Activated T-cell treated with anti-CD3 and anti-CD28 coated beads, Interleukin-2, amount 50 U/mL, for 72 hours (primary cell): ENCODE measurements at regions not wholly inside any gene's neighbourhood (a gene's known extent, or its start where the extent isn't known, plus 50 kb on each side); places are given as distances from the start of the nearest gene placed in this dataset.

Experiments
- ATAC-seq, 2 donors: fragments of 150-1000 bp; cut with Tn5 transposase; replicated peaks in 1 of 2; 2 replicates each; pipeline ENCODE4 v1.10.0; 2021; ENCODE audit warnings: moderate library complexity in 2 of 2, mild to moderate bottlenecking in 1 of 2
- DNase-seq, 2 donors: peaks; one replicate each; pipeline ENCODE4 v3.0.0; 2021 to 2022; ENCODE audit warnings: mixed read lengths in 1 of 2
- H3K27ac Mint-ChIP-seq: one replicate; pipeline ENCODE4 v1.8.0; 2022; ENCODE audit warnings: mild to moderate bottlenecking, moderate library complexity, mixed read lengths
- H3K27me3 Mint-ChIP-seq: one replicate; pipeline ENCODE4 v1.8.0; 2022; ENCODE audit warnings: low read depth, mixed read lengths
- H3K36me3 Mint-ChIP-seq, 2 donors: one replicate each; pipeline ENCODE4 v1.8.0; 2022; ENCODE audit warnings: mixed read lengths in 2 of 2, mild to moderate bottlenecking in 1 of 2; ENCODE audit not compliant: insufficient read depth in 2 of 2
- H3K4me1 Mint-ChIP-seq: one replicate; pipeline ENCODE4 v1.8.0; 2022; ENCODE audit warnings: low read depth, mixed read lengths
- H3K4me3 Mint-ChIP-seq, 2 donors: one replicate each; pipeline ENCODE4 v1.8.0; 2022; ENCODE audit warnings: mild to moderate bottlenecking in 2 of 2, mixed read lengths in 2 of 2, moderate library complexity in 2 of 2
- H3K9me3 Mint-ChIP-seq, 2 donors: one replicate each; pipeline ENCODE4 v1.8.0; 2022; ENCODE audit warnings: mixed read lengths in 2 of 2

GRCh38 chr15:96042734-96043224, 287.7 kb upstream of the NR2F2 start:
- peaks cover 67% of the 10 kb centered on the region for H3K27me3 Mint-ChIP-seq
- H3K27ac Mint-ChIP-seq: no peak overlapping the region
- H3K4me3 Mint-ChIP-seq: no peak overlapping the region
- no peak for DNase-seq
- H3K4me1 Mint-ChIP-seq: peaks cover 7% of the 10 kb centered on the region
- peaks cover 0 to 1% of the 10 kb centered on the region in 2 donors for H3K36me3 Mint-ChIP-seq
- peaks cover 0 to 2% of the 10 kb centered on the region in 2 donors for H3K9me3 Mint-ChIP-seq
- ATAC-seq: no peak

- H3K27me3 Mint-ChIP-seq: peaks cover 64% of the 10 kb centered on the region
- peaks cover 0 to 2% of the 10 kb centered on the region in 2 donors for H3K9me3 Mint-ChIP-seq
- no peak overlapping the region for H3K4me3 Mint-ChIP-seq
- no peak for DNase-seq
- ATAC-seq: no peak
- peaks cover 0 to 1% of the 10 kb centered on the region in 2 donors for H3K36me3 Mint-ChIP-seq
- H3K4me1 Mint-ChIP-seq: peaks cover under 1% of the 10 kb centered on the region
- H3K27ac Mint-ChIP-seq: no peak overlapping the region
Measured at GRCh38 chr15:96043591-96044171, 286.8 kb upstream of the NR2F2 start.

- no peaks in the 10 kb centered on the region for H3K4me1 Mint-ChIP-seq
- peaks cover 0 to 2% of the 10 kb centered on the region in 2 donors for H3K9me3 Mint-ChIP-seq
- H3K27me3 Mint-ChIP-seq: peaks cover 45% of the 10 kb centered on the region
- no peak for ATAC-seq
- DNase-seq: no peak
- no peak overlapping the region for H3K27ac Mint-ChIP-seq
- no peak overlapping the region for H3K4me3 Mint-ChIP-seq
- H3K36me3 Mint-ChIP-seq: no peaks in the 10 kb centered on the region
Measured at GRCh38 chr15:96046620-96047240, 283.8 kb upstream of the NR2F2 start.

GRCh38 chr15:96047255-96047931, 283.1 kb upstream of the NR2F2 start:
- H3K4me3 Mint-ChIP-seq: no peak overlapping the region
- H3K4me1 Mint-ChIP-seq: no peaks in the 10 kb centered on the region
- ATAC-seq (no peak), DNase-seq (no peak)
- no peaks in the 10 kb centered on the region for H3K36me3 Mint-ChIP-seq
- peaks cover 0 to 2% of the 10 kb centered on the region in 2 donors for H3K9me3 Mint-ChIP-seq
- H3K27me3 Mint-ChIP-seq: peaks cover 43% of the 10 kb centered on the region
- H3K27ac Mint-ChIP-seq: no peak overlapping the region

- Mint-ChIP-seq H3K36me3 (no peaks in the 10 kb centered on the region), H3K27me3 (peaks cover 42% of the 10 kb centered on the region), H3K9me3 (no peaks in the 10 kb centered on the region), H3K4me3 (no peak overlapping the region), H3K27ac (no peak overlapping the region), H3K4me1 (peaks cover 5% of the 10 kb centered on the region)
- ATAC-seq: no peak
- no peak for DNase-seq
Measured at GRCh38 chr15:96049323-96049722, 281.2 kb upstream of the NR2F2 start.

- ATAC-seq (no peak), DNase-seq (no peak)
- Mint-ChIP-seq H3K9me3 (no peaks in the 10 kb centered on the region), H3K36me3 (no peaks in the 10 kb centered on the region), H3K27me3 (peaks cover 40% of the 10 kb centered on the region), H3K27ac (no peak overlapping the region), H3K4me1 (peaks cover 5% of the 10 kb centered on the region), H3K4me3 (no peak overlapping the region)
Measured at GRCh38 chr15:96049766-96050165, 280.7 kb upstream of the NR2F2 start.

- no peak for DNase-seq
- H3K4me1 Mint-ChIP-seq: peaks cover 5% of the 10 kb centered on the region
- no peak overlapping the region for H3K27ac Mint-ChIP-seq
- no peaks in the 10 kb centered on the region for H3K9me3 Mint-ChIP-seq
- no peaks in the 10 kb centered on the region for H3K36me3 Mint-ChIP-seq
- H3K4me3 Mint-ChIP-seq: no peak overlapping the region
- ATAC-seq: no peak
- H3K27me3 Mint-ChIP-seq: peaks cover 56% of the 10 kb centered on the region
Measured at GRCh38 chr15:96051598-96051997, 278.9 kb upstream of the NR2F2 start.

GRCh38 chr15:96052154-96052553, 278.3 kb upstream of the NR2F2 start:
- no peak for ATAC-seq
- Mint-ChIP-seq H3K9me3 (no peaks in the 10 kb centered on the region), H3K27me3 (peaks cover 56% of the 10 kb centered on the region)

GRCh38 chr15:96052572-96053030, 277.9 kb upstream of the NR2F2 start:
- ATAC-seq (no peak), DNase-seq (no peak)
- H3K27ac Mint-ChIP-seq: no peak overlapping the region
- no peak overlapping the region for H3K4me3 Mint-ChIP-seq
- no peaks in the 10 kb centered on the region for H3K9me3 Mint-ChIP-seq
- H3K4me1 Mint-ChIP-seq: peaks cover 5% of the 10 kb centered on the region
- H3K27me3 Mint-ChIP-seq: peaks cover 52% of the 10 kb centered on the region
- H3K36me3 Mint-ChIP-seq: no peaks in the 10 kb centered on the region

More at GRCh38 chr15:96052154-96052553, 278.3 kb upstream of the NR2F2 start:
- DNase-seq: no peak
- H3K27ac Mint-ChIP-seq: no peak overlapping the region
- no peaks in the 10 kb centered on the region for H3K36me3 Mint-ChIP-seq
- no peak overlapping the region for H3K4me3 Mint-ChIP-seq
- peaks cover 5% of the 10 kb centered on the region for H3K4me1 Mint-ChIP-seq

- H3K9me3 Mint-ChIP-seq: no peaks in the 10 kb centered on the region
- H3K27ac Mint-ChIP-seq: no peak overlapping the region
- ATAC-seq (no peak), DNase-seq (peak in 1 of 2 donors; percentile 2)
- H3K27me3 Mint-ChIP-seq: peaks cover 50% of the 10 kb centered on the region
- peak overlapping the region; percentile 46 to 50 for H3K4me3 Mint-ChIP-seq
- H3K4me1 Mint-ChIP-seq: peaks cover 8% of the 10 kb centered on the region
- H3K36me3 Mint-ChIP-seq: no peaks in the 10 kb centered on the region
Measured at GRCh38 chr15:96053031-96053780, 277.3 kb upstream of the NR2F2 start.

GRCh38 chr15:96053781-96054428, 276.6 kb upstream of the NR2F2 start:
- H3K4me3 Mint-ChIP-seq: no peak overlapping the region
- DNase-seq: no peak
- peaks cover 13% of the 10 kb centered on the region for H3K4me1 Mint-ChIP-seq
- no peaks in the 10 kb centered on the region for H3K36me3 Mint-ChIP-seq
- H3K27ac Mint-ChIP-seq: no peak overlapping the region
- H3K9me3 Mint-ChIP-seq: no peaks in the 10 kb centered on the region
- H3K27me3 Mint-ChIP-seq: peaks cover 51% of the 10 kb centered on the region
- ATAC-seq: no peak

- H3K4me1 Mint-ChIP-seq: peaks cover 13% of the 10 kb centered on the region
- H3K9me3 Mint-ChIP-seq: no peaks in the 10 kb centered on the region
Measured at GRCh38 chr15:96054621-96055020, 275.9 kb upstream of the NR2F2 start.

More at GRCh38 chr15:96054621-96055020, 275.9 kb upstream of the NR2F2 start:
- Mint-ChIP-seq H3K27me3 (peaks cover 56% of the 10 kb centered on the region), H3K36me3 (no peaks in the 10 kb centered on the region), H3K27ac (no peak overlapping the region), H3K4me3 (no peak overlapping the region)
- ATAC-seq (no peak), DNase-seq (no peak)
